K562 (cell line): ENCODE measurements at regions not wholly inside any gene's neighbourhood (a gene's known extent, or its start where the extent isn't known, plus 50 kb on each side); places are given as distances from the start of the nearest gene placed in this dataset.

Source experiments
- ATAC-seq: fragments of 200-7000 bp; cut with Tn5 transposase; 3 replicates; pipeline ENCODE4 v1.9.1; 2020; ENCODE audit warnings: moderate library complexity
- BruUV-seq: library from RNA; stranded (reverse); fragments of 400-500 nt; replicated peaks from 2 replicates; lab custom pipeline; 2021; lab: Mats Ljungman, UMichigan
- CTCF ChIA-PET: fragments of 300-600 bp; formaldehyde crosslinking; extraction: SDS; loops from one replicate; lab custom pipeline; 2021; ENCODE audit warnings: low intra/inter-chr PET ratio; lab: Yijun Ruan, JAX
- POLR2A ChIA-PET: fragments of 300-600, 350-650 bp; sonication (Branson Sonifier 250); formaldehyde crosslinking; extraction: SDS; loops from one replicate; lab custom pipeline; 2021; ENCODE audit warnings: antibody characterized with exemption, inconsistent platforms; lab: Yijun Ruan, JAX
- DNase-seq, 4 experiments: peaks; one replicate each; pipeline versions ENCODE4 v3.0.0 to v3.0.0-alpha.2; 2011 to 2018; ENCODE audit warnings: low spot score in 3 of 4, mixed read lengths in 3 of 4; ENCODE audit errors: extremely low read depth in 1 of 4
- FAIRE-seq: peaks from 2 replicates; lab custom pipeline; 2011; peaks lifted over from hg19 to GRCh38; lab: Jason Lieb, UNC
- H2AFZ ChIP-seq: 2 replicates; pipeline ENCODE4 v1.6.0; 2011; ENCODE audit warnings: low read depth, low read length, control low read depth, inconsistent platforms
- H3K27ac ChIP-seq: fragments of 200-600 bp; 3 replicates; pipeline ENCODE4 v1.8.0; 2011; ENCODE audit warnings: low read depth, mild to moderate bottlenecking, control low read depth, inconsistent platforms, low read length, moderate library complexity, mixed read lengths; ENCODE audit errors: extremely low read depth
- H3K27me3 ChIP-seq, 2 experiments: fragments of 300-600 bp in 1 of 2; 2 replicates in 1 of 2; 3 replicates in 1 of 2; pipeline versions ENCODE4 v1.6.0 to v1.8.0; 2011; ENCODE audit warnings: inconsistent platforms in 2 of 2, low read length in 2 of 2, mild to moderate bottlenecking in 1 of 2, mixed read lengths in 1 of 2, moderate library complexity in 1 of 2; ENCODE audit not compliant: control insufficient read depth in 2 of 2, insufficient read depth in 2 of 2
- H3K36me3 ChIP-seq: fragments of 300-600 bp; 3 replicates; pipeline ENCODE4 v1.8.0; 2011; ENCODE audit warnings: mild to moderate bottlenecking, low read length, inconsistent platforms; ENCODE audit not compliant: control insufficient read depth, insufficient read depth
- H3K4me1 ChIP-seq, 2 experiments: fragments of 200-600 bp in 1 of 2; replicated peaks in 1 of 2; 2 replicates in 1 of 2; 3 replicates in 1 of 2; pipeline versions ENCODE4 v1.5.1 to v1.8.0; 2011; ENCODE audit warnings: inconsistent platforms in 2 of 2, low read length in 2 of 2, mild to moderate bottlenecking in 1 of 2, mixed read lengths in 1 of 2, moderate library complexity in 1 of 2; ENCODE audit not compliant: control insufficient read depth in 2 of 2, insufficient read depth in 2 of 2
- H3K4me2 ChIP-seq: 2 replicates; pipeline ENCODE4 v1.6.1; 2011; ENCODE audit warnings: low read length, control low read depth, inconsistent platforms, mixed read lengths; ENCODE audit not compliant: insufficient read depth
- H3K4me3 ChIP-seq: fragments of 200-600 bp; sonication (generic), shearing (Covaris generic); 2 replicates; pipeline ENCODE4 v1.5.1; 2016; ENCODE audit warnings: control low read depth, inconsistent platforms
- H3K79me2 ChIP-seq: fragments of 200-600 bp; 3 replicates; pipeline ENCODE4 v1.8.0; 2011; ENCODE audit warnings: low read length, inconsistent platforms; ENCODE audit not compliant: control insufficient read depth, insufficient read depth
- H3K9ac ChIP-seq, 2 experiments: 2 replicates each; pipeline versions ENCODE4 v1.6.0 to v1.6.1; 2011; ENCODE audit warnings: low read depth in 2 of 2, low read length in 2 of 2, control low read depth in 1 of 2, inconsistent platforms in 1 of 2, mild to moderate bottlenecking in 1 of 2, mixed read lengths in 1 of 2; ENCODE audit not compliant: insufficient read depth in 1 of 2
- H3K9me1 ChIP-seq: one replicate; pipeline ENCODE4 v1.6.0; 2011; ENCODE audit warnings: inconsistent platforms, mild to moderate bottlenecking, low read length, moderate library complexity; ENCODE audit not compliant: control insufficient read depth, insufficient read depth
- H3K9me3 ChIP-seq: replicated peaks from 2 replicates; pipeline ENCODE4 v1.5.1; 2011; ENCODE audit warnings: low read depth, low read length, inconsistent platforms; ENCODE audit not compliant: control insufficient read depth, insufficient read depth
- H4K20me1 ChIP-seq: replicated peaks from 2 replicates; pipeline ENCODE4 v1.6.1; 2011; ENCODE audit warnings: low read length, inconsistent platforms, mixed read lengths; ENCODE audit not compliant: control insufficient read depth, insufficient read depth
- CBX5 ChIP-seq: IDR thresholded peaks from 2 replicates; pipeline ENCODE4 v1.6.1; 2014; ENCODE audit warnings: low read depth, borderline replicate concordance
- MAFG ChIP-seq: fragments of 450-650 bp; conservative IDR thresholded peaks from 2 replicates; pipeline ENCODE4 v1.6.1; 2016; ENCODE audit warnings: missing genetic modification characterization, missing compliant biosample characterization
- NFE2 ChIP-seq: IDR thresholded peaks from 2 replicates; pipeline ENCODE4 v1.6.1; 2014; ENCODE audit warnings: antibody characterized with exemption, low read depth
- SREBF1 ChIP-seq: fragments of 150-350 bp; IDR thresholded peaks from 2 replicates; pipeline ENCODE4 v1.6.1; 2014; ENCODE audit warnings: antibody characterized with exemption, low read depth, low read length, borderline replicate concordance
- YBX1 ChIP-seq: fragments of 450-650 bp; IDR thresholded peaks from 2 replicates; pipeline ENCODE4 v1.7.1; 2016; ENCODE audit warnings: mild to moderate bottlenecking
- ZNF316 ChIP-seq: fragments of 450-650 bp; IDR thresholded peaks from 2 replicates; pipeline ENCODE4 v1.6.1; 2016
- ZNF695 ChIP-seq: fragments of 450-650 bp; formaldehyde crosslinking; IDR thresholded peaks from 2 replicates; pipeline ENCODE4 v1.4.0; 2020; ENCODE audit warnings: mild to moderate bottlenecking, moderate library complexity
- ZNF76 ChIP-seq: fragments of 250-450 bp; sonication (Bioruptor Pico); IDR thresholded peaks from 2 replicates; pipeline ENCODE4 v1.4.0; 2020; ENCODE audit warnings: mild to moderate bottlenecking, moderate library complexity, borderline replicate concordance
- WGBS: fragments of 100-300 bp; shearing (Covaris generic); methylation state at CpG from one replicate; pipeline ENCODE4 v1.1.6; 2016; ENCODE audit warnings: low coverage, mixed read lengths; ENCODE audit not compliant: insufficient coverage; ENCODE audit errors: missing lambda C conversion rate; 5-methylcytosine and 5-hydroxymethylcytosine counted together
- in situ Hi-C: fragments of 300-500 bp; cut with MboI; formaldehyde crosslinking; loops from 4 replicates; pipeline ENCODE4 v1.15.0; 2018; ENCODE audit warnings: inconsistent platforms, mixed read lengths
- intact Hi-C: fragments of 100-400 bp; cut with micrococcal nuclease; formaldehyde crosslinking; loops from 2 replicates; pipeline ENCODE4 v1.14.2; 2022
- TF ChIP-seq, protein P1 (sequence below): fragments of 250-450 bp; sonication (Bioruptor Pico); IDR thresholded peaks from 2 replicates; pipeline ENCODE4 v1.5.0; 2021; ENCODE audit warnings: mild to moderate bottlenecking, borderline replicate concordance

DNA sequence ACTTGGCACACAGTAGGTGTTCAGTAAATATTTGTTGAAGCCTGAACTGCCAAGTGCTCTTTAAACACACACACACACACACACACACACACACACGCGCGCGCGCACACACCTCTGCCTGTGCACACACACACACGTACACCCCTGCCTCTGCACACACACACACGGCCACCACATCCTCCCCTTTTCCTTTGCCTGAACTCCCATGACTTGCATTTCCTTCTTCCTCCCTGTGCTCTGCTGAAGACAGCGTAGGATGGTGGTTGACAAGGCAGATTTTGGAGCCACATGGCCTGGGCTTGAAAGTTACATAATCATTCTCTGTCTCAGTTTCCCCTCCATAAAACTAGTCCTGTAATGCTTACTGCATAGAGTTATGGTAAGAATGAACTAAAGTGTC lies 712.3 kb downstream of the PTPRU start:
- H3K9ac ChIP-seq: no peak overlapping the region
- ATAC-seq (no peak), DNase-seq (no peak), FAIRE-seq (no peak)
- H3K27ac ChIP-seq: no peak overlapping the region
- H4K20me1 ChIP-seq: no peaks in the 10 kb centered on the region
- in situ Hi-C loops: no loop called here
- no peak overlapping the region for H2AFZ ChIP-seq
- H3K36me3 ChIP-seq: no peaks in the 10 kb centered on the region
- H3K4me2 ChIP-seq: no peak overlapping the region
- H3K9me1 ChIP-seq: no peaks in the 10 kb centered on the region
- TF ChIP-seq, protein P1, sequence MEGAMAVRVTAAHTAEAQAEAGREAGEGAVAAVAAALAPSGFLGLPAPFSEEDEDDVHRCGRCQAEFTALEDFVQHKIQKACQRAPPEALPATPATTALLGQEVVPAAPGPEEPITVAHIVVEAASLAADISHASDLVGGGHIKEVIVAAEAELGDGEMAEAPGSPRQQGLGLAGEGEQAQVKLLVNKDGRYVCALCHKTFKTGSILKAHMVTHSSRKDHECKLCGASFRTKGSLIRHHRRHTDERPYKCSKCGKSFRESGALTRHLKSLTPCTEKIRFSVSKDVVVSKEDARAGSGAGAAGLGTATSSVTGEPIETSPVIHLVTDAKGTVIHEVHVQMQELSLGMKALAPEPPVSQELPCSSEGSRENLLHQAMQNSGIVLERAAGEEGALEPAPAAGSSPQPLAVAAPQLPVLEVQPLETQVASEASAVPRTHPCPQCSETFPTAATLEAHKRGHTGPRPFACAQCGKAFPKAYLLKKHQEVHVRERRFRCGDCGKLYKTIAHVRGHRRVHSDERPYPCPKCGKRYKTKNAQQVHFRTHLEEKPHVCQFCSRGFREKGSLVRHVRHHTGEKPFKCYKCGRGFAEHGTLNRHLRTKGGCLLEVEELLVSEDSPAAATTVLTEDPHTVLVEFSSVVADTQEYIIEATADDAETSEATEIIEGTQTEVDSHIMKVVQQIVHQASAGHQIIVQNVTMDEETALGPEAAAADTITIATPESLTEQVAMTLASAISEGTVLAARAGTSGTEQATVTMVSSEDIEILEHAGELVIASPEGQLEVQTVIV (CRISPR knock-in tag): no peak
- TF ChIP-seq NFE2 (peak; percentile 47; the same call in 1 of the 2 replicates), MAFG (tag) (peak; percentile 49), YBX1 (no peak), ZNF695 (CRISPR knock-in tag) (no peak), ZNF76 (CRISPR knock-in tag) (no peak), ZNF316 (0 out of 2 replicates have a peak, but pooled peaks have one; percentile 19), SREBF1 (no peak), CBX5 (no peak)
- H3K4me1 ChIP-seq: no peaks in the 10 kb centered on the region
- H3K9me3 ChIP-seq: no peaks in the 10 kb centered on the region
- no peak overlapping the region for H3K4me3 ChIP-seq
- ChIA-PET POLR2A (no interaction called here), CTCF (no interaction called here)
- H3K27me3 ChIP-seq: no peaks in the 10 kb centered on the region
- no peaks in the 10 kb centered on the region for H3K79me2 ChIP-seq
- intact Hi-C loops: no loop called here
- WGBS: 30% methylated on average over 8 of the region's 8 CpGs
- no TSS peak for BruUV-seq
